H54 (cell line): ENCODE measurements at regions not wholly inside any gene's neighbourhood (a gene's known extent, or its start where the extent isn't known, plus 50 kb on each side); places are given as distances from the start of the nearest gene placed in this dataset.

Experiments used
- DNase-seq: peaks from one replicate; pipeline ENCODE4 v3.0.0; 2011; ENCODE audit warnings: low spot score, mixed read lengths; ENCODE audit not compliant: insufficient read length
- FAIRE-seq: peaks from 3 replicates; lab custom pipeline; 2011; peaks lifted over from hg19 to GRCh38; lab: Jason Lieb, UNC
- POLR2A ChIP-seq: IDR thresholded peaks from 2 replicates; pipeline ENCODE4 v1.6.1; 2011; ENCODE audit warnings: low read depth, mild to moderate bottlenecking, low read length

- no peak for FAIRE-seq
- no peak for TF ChIP-seq POLR2A
- DNase-seq = no peak
These were observed 259.8 kb upstream of the SALL3 start for GRCh38 chr18:78719821-78720220.

GRCh38 chr18:78720456-78721237, 259.0 kb upstream of the SALL3 start:
- DNase-seq = no peak
- FAIRE-seq = no peak
- no peak for TF ChIP-seq POLR2A

- no peak for DNase-seq
- no peak for FAIRE-seq
- no peak for TF ChIP-seq POLR2A
These were observed 258.3 kb upstream of the SALL3 start for GRCh38 chr18:78721238-78721875.

DNA sequence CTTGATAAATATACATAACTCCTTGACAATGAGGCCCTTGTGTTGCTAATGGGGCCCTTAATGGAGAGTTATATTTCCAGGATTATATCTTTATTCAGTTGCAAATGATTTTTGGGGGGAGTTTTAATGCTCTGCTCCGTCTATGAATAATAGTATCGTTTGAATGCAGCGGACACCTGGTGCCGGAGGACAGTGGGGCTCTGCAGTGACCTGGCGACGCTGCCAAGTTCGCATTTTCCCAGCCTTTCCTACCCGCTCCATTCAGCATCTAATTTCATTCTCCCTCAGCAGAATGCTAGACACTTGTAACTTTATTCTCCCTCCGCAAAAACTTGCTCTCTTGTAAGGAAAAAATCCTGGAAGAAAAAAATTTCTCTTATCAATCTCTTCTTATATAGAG, 257.6 kb upstream of the SALL3 start:
- TF ChIP-seq POLR2A = no peak
- DNase-seq = no peak
- FAIRE-seq = no peak

GRCh38 chr18:78722386-78722785, 257.2 kb upstream of the SALL3 start:
- DNase-seq (no peak), FAIRE-seq (no peak)
- TF ChIP-seq POLR2A = no peak

- no peak for FAIRE-seq
- no peak for DNase-seq
- TF ChIP-seq POLR2A = no peak
These were observed 256.5 kb upstream of the SALL3 start for GRCh38 chr18:78722929-78723710.

GRCh38 chr18:78724214-78724914, 255.3 kb upstream of the SALL3 start:
- FAIRE-seq (no peak), DNase-seq (no peak)
- no peak for TF ChIP-seq POLR2A

GRCh38 chr18:78725426-78725825, 254.2 kb upstream of the SALL3 start:
- FAIRE-seq (no peak), DNase-seq (no peak)
- no peak for TF ChIP-seq POLR2A

DNA sequence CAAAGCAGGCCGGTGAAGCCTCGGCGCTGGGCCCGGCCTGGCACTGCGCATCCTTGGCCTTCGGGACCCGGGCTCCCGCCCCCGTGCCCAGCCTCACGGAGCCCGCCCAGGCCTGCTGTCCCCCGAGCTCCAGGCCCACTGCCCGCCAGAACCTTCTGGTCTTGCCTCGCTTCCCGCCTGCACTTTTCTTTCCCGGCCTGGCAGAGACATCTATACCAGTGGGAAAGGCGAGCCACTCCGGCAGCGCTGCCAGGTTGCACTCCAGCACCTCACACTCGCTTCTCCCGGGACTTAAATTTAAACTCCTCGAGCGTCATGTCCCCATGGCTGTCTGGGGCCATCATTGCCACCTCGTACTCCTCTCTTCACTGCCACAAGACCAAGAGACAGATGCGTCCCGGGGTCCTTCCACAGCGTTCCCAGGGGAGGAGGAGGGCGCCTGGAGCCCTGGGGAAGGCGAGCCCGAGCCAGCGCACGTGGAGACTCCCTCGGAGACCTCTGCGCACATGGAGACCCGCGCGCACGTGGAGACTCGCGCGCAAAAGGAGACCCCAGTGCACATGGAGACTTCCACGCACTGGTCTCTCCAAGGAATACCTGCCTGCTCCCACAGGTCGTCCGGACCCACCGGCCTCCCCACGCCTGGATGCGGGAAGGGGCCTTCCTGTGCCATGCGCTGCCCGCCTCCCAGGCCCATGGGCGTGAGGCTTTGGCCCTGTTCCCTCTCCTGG, 253.1 kb upstream of the SALL3 start:
- no peak for FAIRE-seq
- no peak for TF ChIP-seq POLR2A
- no peak for DNase-seq

DNA sequence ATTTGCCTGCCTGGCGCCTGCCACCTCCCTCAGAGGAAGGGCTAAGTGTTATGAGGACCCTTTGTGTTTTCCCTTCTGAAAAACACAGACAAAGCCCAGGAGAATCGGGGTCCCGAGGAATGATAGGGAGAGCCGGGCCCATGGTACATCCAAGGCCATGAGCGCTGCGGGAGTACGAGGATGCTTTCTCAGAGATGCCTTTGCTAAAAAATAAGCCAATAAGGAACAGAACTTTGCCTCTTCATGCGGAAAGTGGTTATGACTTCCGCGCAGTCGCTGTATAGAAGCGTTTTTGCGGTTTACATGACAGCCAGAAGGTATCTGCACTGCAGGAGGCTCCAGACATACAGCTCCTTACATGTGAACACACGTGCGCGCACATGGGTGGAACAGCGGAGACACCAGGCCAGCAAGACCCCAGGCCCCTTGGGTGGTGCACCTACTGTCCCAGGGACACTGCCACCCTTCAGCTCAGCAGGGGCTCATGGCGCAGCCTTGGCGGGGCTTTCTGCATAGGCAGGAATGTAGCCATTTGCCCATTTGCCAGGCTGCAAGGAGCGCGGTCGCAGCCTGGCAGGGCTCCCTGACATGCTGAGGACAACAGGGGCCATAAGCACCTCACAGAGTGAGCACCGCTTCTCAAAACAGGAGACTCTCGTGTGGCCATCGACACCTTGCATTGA, 252.4 kb upstream of the SALL3 start:
- FAIRE-seq (no peak), DNase-seq (no peak)
- TF ChIP-seq POLR2A = no peak

- DNase-seq = no peak
- no peak for TF ChIP-seq POLR2A
- FAIRE-seq = no peak
These were observed 251.5 kb upstream of the SALL3 start for GRCh38 chr18:78727877-78728783.

- no peak for TF ChIP-seq POLR2A
- FAIRE-seq (no peak), DNase-seq (no peak)
These were observed 250.7 kb upstream of the SALL3 start for GRCh38 chr18:78728784-78729467.
